G401 (cell line): ENCODE measurements at regions not wholly inside any gene's neighbourhood (a gene's known extent, or its start where the extent isn't known, plus 50 kb on each side); places are given as distances from the start of the nearest gene placed in this dataset.

ENCODE experiments used
- DNase-seq: peaks from one replicate; pipeline ENCODE4 v3.0.0-alpha.2; 2015; ENCODE audit warnings: low spot score
- in situ Hi-C: cut with HindIII; loops from 2 replicates; pipeline ENCODE4 v1.10.0; 2016; ENCODE audit warnings: low sequenced_read_pairs, mixed read lengths

DNA sequence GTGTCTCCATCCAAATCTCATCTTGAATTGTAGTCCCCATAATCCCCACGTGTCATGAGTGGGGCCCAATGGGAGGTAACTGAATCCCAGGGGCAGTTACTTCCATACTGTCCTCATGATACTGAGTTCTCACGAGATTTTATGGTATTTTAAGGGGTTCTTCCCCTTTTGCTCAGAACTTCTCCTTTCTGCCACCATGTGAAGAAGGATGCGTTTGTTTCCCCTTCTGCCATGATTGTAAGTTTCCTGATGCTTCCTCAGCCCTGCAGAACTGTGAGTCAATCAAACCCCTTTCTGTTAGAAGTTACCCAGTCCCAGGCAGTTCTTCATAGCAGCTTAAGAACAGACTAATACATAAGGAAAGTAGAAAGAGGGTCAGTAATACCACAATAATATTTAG lies 480.4 kb downstream of the KCNJ3 start:
- in situ Hi-C loops, result no loop called here
- no peak for DNase-seq

DNA sequence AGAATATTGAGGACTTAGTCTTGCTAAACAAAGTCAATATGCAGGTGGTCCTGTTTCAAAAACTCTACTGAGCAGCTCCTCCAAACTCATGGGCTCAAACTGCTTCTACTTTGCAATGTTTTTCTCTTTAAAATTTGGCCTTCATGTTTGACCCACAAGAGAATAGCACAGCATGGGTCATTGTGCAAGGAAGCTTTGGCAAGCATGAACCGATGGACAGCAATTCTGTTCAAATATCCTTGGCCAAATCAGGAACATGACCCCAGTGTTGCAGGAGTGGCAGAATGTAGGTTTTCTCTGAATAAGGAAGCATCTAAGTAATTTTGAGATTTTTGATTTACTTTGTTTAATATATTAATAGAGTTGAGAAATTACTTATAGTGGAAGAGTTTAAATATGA lies 477.9 kb downstream of the KCNJ3 start:
- no peak for DNase-seq
- in situ Hi-C loops, result no loop called here

DNA sequence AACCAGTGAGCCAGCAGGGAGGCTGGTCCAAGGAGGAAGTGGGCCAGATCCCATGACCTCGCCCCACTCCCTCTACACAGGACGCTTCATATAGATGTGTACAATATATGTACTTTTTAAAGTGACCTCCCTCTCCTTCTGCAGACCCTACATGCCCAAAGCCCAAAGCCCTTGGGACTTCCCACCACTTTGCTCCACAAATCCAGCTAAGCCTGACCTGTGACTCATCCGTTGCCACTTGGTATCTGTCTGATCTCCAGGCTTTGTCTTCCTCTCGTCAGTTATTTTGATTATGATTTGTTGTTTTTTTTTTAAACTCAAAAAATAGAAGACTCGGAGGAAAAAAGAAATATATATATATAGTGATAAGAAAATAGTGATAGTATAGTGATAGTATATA lies 470.8 kb downstream of the KCNJ3 start:
- in situ Hi-C loops, result no loop called here
- DNase-seq, result no peak

DNA sequence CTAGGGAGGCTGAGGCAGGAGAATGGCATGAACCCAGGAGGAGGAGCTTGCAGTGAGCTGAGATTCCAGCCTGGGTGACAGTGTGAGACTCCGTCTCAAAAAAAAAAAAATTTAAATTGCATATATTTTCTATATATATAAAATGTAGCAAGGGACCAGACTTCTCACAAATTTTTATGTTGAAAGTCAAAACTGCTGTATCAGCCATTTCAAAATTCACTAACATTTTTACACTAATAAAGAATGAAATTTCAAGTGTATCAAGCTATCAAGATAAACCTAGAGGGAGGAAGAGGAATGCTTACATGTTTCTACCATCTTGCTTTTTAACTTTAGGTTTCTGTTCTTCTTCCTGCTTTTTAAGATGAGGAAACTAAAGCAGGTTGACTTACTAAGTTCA lies 464.0 kb downstream of the KCNJ3 start:
- in situ Hi-C loops, result no loop called here
- DNase-seq, result no peak

DNA sequence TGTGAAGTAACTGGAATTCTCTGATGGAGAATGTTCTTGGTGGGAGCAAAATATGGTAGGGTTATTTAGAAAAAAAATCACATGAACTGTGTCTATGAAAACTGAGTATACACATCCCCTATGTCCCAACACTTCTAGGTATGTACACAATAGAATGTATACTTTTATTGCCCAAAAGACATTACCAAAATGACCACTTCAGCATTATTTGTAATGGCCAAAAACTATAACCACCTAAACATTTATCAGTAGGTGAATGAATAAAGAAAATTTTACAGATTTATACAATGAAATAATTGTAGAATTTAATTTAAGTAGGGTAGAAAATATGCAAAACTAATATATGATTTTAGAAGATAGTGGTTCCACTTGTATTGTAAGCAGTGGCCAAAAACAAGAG lies 462.8 kb downstream of the KCNJ3 start:
- DNase-seq, result no peak
- in situ Hi-C loops, result no loop called here

DNA sequence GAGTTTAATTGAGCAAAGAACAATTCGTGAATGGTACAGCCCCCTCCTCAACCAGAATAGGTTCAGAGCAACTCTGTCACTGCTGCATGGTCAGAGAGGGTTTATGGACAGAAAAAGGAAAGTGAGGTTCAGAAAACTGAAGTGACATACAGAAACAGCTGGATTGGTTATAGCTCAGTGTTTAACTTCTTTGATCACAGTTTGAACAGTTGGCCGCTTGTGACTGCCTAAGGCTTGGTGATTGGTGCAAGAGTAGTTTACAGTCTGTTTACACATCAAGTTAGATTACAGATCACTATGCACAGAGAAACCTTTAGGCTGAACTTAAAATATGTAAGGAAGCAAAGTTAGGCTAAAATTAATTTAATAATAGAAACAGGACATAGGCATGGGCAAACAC lies 459.2 kb downstream of the KCNJ3 start:
- in situ Hi-C loops, result no loop called here
- no peak for DNase-seq

DNA sequence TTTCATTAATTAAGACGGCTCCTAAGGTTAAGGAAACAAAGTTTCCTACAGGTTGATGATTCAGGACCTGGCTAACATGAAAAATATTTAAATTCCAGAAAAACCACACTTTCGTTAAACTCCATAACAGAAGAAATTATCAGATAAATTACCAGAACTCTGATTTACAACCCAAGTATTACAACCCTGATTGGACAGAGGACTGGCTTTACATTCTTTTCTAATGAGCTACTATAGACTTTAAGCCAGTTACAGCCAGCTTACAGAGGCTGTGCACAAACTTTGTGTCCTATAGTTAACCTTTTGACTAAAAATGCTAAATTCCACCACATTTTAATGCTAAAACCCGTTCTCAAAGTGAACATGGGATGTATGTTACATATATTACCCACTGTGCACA lies 458.6 kb downstream of the KCNJ3 start:
- in situ Hi-C loops, result no loop called here
- no peak for DNase-seq

DNA sequence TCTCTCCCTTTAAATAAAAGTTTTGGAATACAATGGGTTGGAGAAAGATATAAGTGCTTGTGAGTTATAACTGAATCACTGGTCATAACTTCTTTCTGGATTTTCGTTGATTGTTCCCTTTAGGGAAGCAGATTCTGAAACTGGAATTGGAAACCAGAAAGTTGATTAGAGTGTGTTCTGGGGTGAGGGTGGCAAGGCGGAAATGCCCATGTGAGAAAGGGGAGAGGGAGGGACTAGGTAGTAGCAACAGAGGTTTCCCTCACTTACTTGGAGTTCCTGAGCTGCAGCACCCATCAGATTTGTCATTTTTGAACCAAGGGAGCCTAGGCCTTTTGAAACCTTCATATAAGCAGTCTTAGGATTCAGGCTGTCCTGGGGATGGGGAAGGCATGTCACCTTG lies 453.4 kb downstream of the KCNJ3 start:
- DNase-seq, result no peak
- in situ Hi-C loops, result no loop called here

DNA sequence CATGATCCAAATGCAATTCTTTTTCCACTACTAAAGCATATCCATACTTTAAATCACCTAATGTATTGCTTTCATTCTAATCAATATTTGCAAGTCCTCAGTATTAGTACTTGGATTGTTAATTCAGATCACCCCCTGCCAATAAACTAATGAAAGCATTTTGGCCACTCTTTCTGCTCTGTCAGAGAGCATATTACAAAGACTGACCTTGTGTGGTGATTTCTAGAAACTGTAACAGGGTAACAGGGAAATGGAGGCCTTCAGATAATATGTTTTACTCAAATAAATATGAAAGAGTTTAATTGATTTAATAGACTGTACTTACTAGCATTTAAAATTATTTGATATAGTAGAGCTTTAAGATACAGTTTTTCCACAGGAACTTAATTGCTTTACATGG lies 453.0 kb downstream of the KCNJ3 start:
- no peak for DNase-seq
- in situ Hi-C loops, result no loop called here

DNA sequence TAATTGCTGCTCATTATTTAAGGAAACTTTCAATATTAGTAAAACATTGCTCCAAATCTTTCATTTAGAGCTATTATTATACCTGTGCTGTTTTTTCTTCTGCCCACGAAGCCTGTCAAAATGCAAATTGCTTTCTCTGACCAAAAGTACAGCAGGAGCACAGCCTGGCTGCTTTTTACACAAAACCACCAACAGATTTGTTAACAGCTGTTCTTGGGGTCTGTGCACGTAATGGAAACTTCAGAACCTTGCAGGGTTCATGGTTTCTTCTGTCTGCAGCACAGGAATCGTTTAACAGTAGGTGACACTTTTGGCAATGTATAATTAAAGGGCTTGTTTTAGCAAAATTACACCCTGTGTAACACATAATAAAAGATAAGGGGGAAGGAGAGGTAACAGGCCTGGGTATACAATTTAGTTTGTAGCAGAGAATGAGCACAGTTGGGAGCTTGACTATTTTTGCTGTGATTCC lies 447.3 kb downstream of the KCNJ3 start:
- DNase-seq, result peak; percentile 83
- in situ Hi-C loops, result no loop called here

DNA sequence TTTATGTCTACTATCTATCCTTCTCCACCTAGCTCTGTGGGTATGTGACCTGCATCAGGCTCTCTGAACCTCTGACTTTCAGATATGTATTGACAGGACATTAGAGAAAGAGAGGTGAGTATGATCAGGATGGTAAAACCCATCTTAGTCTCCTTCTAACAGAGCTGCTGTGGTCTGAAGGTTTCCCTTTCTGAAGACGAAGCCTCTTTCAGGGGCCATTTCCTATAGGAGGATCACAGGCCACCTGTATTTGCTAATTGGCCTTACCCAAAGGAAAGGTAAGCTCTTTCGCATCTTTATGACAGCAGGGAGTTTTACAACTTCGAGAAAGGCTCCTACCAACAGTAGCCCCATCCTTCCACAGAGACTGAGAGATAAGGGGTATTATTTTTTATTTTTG lies 442.9 kb downstream of the KCNJ3 start:
- DNase-seq, result no peak
- in situ Hi-C loops, result no loop called here

DNA sequence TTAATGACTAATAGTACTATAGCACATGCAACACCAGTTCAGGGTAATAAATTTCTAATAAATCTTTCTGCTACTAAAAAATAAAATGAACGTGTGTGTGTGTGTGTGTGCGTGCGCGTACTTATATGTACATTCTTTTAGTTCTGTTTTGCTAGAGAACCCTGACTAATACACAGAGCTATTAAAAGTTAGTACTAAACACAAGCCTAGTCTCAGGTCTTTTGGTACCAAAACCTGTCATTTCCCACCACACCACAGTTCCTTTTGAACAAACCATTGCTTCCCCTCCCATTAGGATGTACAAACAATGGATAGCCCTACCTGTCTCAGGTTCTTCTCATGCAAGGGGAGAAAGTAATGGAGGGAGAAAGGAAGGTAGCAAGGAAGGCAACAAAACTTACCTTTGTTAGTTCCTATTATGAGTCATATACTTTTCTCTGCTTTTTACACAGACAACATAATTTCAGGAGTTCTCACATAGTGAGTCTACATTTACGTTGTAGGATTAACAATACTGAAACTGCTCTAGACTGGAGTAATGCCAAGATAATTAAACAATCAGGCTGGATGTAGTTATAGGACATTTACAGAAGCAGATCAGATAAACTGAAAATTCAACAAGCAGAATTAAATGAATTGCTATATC lies 427.2 kb downstream of the KCNJ3 start:
- DNase-seq, result no peak
- in situ Hi-C loops, result no loop called here

DNA sequence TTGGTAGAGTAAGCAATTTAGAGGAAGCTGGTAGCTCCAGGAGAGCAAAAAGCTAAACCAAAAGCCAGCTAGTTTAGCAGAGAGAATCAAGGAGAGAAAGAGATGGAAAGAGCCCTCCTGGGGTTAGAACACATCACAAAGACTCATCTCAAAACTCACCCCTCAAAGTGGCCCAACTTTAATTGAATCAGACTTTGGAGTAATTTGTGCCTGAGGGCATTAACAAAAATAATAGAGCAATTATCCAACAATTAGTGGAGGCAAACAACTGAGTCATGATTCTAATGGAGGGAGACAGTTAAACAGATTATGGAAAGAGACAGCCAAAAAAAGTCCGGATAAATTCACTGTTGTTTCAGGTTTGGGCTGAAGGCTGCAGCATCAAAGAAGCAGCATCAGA lies 417.4 kb downstream of the KCNJ3 start:
- in situ Hi-C loops, result no loop called here
- DNase-seq, result no peak

DNA sequence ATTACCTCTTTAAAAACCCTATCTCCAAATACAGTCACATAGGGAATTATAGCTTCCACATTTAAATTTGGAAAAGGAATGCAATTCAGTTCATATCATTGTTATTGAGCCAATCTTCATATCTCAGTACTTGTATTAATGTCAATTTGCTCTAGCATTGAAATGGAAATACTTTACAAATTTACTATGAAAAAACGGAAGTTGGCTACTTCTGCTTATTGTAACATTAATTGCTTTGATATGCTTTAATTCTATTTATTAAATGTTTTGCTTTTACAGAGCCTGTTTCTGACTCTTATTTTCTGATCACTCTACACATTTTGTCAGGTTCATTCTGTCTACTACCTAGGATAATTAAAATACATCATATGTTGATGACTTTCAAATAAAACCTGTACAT lies 412.6 kb downstream of the KCNJ3 start:
- no peak for DNase-seq
- in situ Hi-C loops, result no loop called here

DNA sequence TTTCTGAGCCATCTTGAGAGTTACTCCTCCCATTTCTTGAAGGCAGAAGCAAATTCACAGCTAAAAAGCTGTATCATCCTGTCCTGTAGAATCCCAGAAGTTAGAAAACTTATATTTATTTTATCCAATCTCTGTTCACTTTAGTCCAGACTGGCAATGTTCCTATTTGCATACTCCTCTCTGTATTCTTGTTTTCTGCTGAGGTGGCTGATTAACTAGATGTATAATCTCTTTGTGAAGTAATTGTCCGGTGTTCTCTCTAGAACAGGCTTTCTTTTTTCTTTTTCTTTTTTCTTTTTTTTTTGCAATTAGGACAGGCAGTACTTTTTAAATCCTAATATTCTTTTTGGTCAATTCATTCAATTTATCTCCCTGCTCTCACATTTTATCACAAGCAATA lies 411.0 kb downstream of the KCNJ3 start:
- in situ Hi-C loops, result no loop called here
- DNase-seq, result no peak

DNA sequence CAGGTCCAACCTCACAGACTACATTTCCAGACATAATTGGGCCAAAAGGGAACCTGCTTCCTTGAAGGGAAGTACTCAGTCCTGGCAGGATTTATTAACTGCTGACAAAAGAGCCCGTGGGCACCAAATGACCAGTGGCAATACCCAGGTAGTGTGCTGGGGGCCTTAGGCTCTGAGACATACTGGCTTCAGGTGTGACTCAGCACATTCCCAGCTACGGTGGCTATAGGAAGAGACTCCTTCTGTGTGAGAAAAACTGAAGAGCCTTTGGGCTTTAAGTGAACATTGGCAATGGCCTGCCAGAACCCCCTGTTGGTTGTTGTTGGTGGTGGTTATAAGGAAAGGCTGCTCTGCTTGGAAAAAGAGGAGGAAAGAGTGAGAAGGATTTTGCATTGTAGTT lies 401.8 kb downstream of the KCNJ3 start:
- in situ Hi-C loops, result no loop called here
- DNase-seq, result no peak

DNA sequence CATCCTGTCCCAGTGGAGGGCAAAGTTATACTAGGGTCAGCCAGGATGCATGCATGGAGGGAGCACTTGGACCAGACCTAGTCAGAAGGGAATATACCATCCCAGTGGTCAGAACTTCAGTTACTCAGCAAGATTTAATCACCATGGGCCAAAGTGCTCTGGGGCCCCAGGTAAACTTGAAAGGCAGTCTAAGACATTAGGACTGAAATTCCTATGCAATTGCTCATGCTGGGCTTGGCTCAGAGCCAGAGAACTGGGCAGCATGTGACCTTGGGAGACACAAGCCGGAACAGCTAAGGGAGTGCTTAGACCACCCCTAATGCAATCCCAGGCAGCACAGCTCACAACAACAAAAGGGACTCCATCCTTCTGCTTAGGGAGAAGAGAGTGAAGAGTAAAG lies 401.3 kb downstream of the KCNJ3 start:
- DNase-seq, result no peak

DNA sequence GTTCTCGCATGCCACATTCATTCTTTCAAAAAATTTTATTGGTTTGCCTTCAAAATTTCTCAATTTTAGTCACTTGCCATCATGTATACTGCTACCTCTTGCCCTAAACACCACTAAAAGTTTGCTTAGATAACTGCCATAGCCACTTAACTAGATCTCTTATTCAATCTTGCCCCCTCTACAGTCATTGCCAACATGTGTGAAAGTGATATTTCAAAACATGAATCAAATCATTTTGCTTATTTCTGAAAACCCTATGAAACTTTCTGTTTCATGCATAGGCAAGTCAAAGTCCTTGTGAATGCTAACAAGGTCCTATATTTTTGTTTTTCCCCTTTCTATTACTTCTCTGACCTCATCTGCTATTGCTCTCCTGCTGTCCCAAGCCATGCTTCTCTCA lies 397.1 kb downstream of the KCNJ3 start:
- DNase-seq, result no peak
- in situ Hi-C loops, result no loop called here

More for the DNA sequence above, 401.3 kb downstream of the KCNJ3 start:
- in situ Hi-C loops, result no loop called here

DNA sequence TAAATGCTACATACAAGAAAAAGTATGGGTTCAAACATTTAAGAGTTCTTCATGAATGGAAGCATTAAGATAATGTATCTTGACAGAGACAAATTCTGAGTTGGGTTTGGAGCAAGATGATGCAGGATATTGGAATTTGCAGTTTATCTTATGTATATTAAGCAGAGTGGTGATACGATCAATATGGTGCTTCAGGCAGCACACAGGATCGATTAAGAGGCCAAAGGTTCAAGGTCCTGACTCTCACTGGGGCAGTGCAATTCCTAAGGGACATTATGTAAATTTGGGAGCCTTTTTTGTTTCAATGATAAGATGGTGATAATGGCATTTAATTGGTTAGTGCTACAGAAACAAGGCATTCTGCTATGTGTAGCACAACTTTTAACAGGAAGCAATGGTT lies 381.9 kb downstream of the KCNJ3 start:
- in situ Hi-C loops, result no loop called here
- no peak for DNase-seq

DNA sequence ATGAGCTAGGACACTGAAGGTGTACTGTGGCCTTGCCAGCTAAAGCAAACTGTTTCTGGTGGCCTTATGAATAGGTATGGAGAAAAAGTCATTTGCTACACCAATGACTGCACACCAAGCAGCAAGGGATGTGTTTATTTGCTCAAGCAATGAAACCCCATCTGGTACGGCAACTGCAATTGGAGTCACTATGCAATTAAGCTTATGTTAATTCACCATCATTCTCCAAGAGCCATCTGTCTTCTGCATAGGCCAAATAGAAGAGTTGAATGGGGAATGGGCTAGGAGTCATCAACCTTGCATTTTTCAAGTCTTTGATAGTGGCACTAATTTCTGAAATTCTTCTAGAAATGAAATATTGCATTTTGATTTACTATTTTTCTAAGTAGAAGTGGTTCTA lies 372.0 kb downstream of the KCNJ3 start:
- peak; percentile 36 for DNase-seq
- in situ Hi-C loops, result no loop called here

DNA sequence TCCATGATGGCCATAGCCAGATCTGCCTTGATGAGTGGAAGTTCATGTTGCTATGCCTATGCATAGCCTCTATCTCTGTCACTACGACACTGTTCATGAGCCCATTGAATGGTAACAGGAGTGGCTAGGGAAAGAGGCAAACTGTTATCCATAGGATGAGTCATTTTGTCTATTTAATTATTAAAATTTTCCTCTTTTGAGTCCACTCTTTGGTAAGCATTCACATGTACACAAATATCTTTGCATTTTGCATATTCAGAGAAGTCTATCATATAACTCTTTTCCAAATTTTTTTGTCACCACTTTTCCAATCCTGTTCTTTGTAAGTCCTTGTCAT lies 364.4 kb downstream of the KCNJ3 start:
- no peak for DNase-seq
- in situ Hi-C loops, result no loop called here
